Immature natural killer cell (primary cell): ENCODE measurements at regions not wholly inside any gene's neighbourhood (a gene's known extent, or its start where the extent isn't known, plus 50 kb on each side); places are given as distances from the start of the nearest gene placed in this dataset.

Source experiments
- DNase-seq, 3 donors: peaks; one replicate each; pipeline ENCODE4 v3.0.0; 2022; ENCODE audit warnings: mixed read lengths in 1 of 3
- H3K27ac Mint-ChIP-seq, 6 donors: one replicate each; pipeline ENCODE4 v1.8.0; 2020; ENCODE audit warnings: mixed read lengths in 6 of 6, mild to moderate bottlenecking in 5 of 6, inconsistent platforms in 4 of 6, moderate library complexity in 3 of 6
- H3K27me3 Mint-ChIP-seq, 3 donors: one replicate each; pipeline ENCODE4 v1.8.0; 2020 to 2021; ENCODE audit warnings: low read depth in 3 of 3, mild to moderate bottlenecking in 3 of 3, mixed read lengths in 3 of 3, moderate library complexity in 3 of 3, inconsistent platforms in 1 of 3
- H3K36me3 Mint-ChIP-seq, 3 donors: one replicate each; pipeline ENCODE4 v1.8.0; 2020; ENCODE audit warnings: mixed read lengths in 3 of 3, inconsistent platforms in 2 of 3, mild to moderate bottlenecking in 2 of 3
- H3K4me1 Mint-ChIP-seq, 2 donors: one replicate each; pipeline ENCODE4 v1.8.0; 2020; ENCODE audit warnings: inconsistent platforms in 2 of 2, mild to moderate bottlenecking in 2 of 2, mixed read lengths in 2 of 2, moderate library complexity in 1 of 2
- H3K4me3 Mint-ChIP-seq, 5 donors: one replicate each; pipeline ENCODE4 v1.8.0; 2020; ENCODE audit warnings: mild to moderate bottlenecking in 5 of 5, mixed read lengths in 5 of 5, inconsistent platforms in 3 of 5, moderate library complexity in 3 of 5
- H3K9me3 Mint-ChIP-seq, 6 donors: one replicate each; pipeline ENCODE4 v1.8.0; 2020; ENCODE audit warnings: mild to moderate bottlenecking in 6 of 6, mixed read lengths in 6 of 6, inconsistent platforms in 4 of 6, moderate library complexity in 3 of 6

DNA sequence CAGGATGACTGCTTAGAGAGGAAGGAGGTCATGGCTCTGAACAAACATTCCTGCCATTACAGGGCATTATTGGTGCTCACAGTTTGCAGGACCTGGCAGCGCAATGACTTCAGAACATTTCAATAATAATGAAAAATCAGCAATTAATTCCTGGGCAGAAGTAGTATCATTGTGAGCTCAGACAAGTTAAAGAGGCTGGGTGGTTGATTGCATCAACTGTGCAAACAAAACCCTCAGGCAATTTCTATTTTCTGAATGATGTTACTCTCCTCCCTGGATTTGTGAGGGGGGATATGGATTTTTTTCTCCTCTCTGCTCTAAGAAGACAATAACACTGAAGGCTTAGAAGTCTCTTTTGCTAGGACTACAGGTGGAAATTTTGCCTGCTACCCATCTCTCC lies 168.1 kb upstream of the TACR1 start:
- peaks cover 0 to 4% (median under 1%) of the 10 kb centered on the region in 3 donors for H3K27me3 Mint-ChIP-seq
- no peaks in the 10 kb centered on the region for H3K4me1 Mint-ChIP-seq
- no peak overlapping the region for H3K4me3 Mint-ChIP-seq
- no peaks in the 10 kb centered on the region for H3K36me3 Mint-ChIP-seq
- H3K27ac Mint-ChIP-seq: no peak overlapping the region
- no peak for DNase-seq
- peaks cover 0 to 29% (median 7%) of the 10 kb centered on the region in 6 donors for H3K9me3 Mint-ChIP-seq

DNA sequence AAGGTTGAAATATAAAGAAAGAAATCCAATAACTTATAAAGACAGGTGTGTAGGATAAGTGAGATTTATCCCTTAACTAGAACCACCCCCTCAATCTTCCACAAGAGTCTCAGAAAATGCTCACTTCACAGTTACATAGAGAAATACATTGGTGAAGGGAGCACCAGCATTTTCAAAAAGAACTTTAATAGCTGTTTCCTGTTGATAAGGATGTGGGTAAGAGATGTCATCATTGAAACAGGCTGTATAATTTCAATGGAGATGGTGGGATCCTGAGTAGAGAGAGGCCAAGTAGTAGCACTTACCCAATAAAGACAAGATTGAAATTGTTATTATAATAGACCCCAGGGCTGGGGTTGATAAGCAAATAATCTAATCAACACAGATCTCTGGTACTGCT lies 162.2 kb upstream of the TACR1 start:
- Mint-ChIP-seq H3K4me3 (no peak overlapping the region), H3K36me3 (no peaks in the 10 kb centered on the region), H3K27me3 (peaks cover 0 to 1% (median 0%) of the 10 kb centered on the region in 3 donors), H3K27ac (no peak overlapping the region), H3K9me3 (peaks cover 0 to 13% (median 2%) of the 10 kb centered on the region in 6 donors), H3K4me1 (no peaks in the 10 kb centered on the region)
- no peak for DNase-seq

DNA sequence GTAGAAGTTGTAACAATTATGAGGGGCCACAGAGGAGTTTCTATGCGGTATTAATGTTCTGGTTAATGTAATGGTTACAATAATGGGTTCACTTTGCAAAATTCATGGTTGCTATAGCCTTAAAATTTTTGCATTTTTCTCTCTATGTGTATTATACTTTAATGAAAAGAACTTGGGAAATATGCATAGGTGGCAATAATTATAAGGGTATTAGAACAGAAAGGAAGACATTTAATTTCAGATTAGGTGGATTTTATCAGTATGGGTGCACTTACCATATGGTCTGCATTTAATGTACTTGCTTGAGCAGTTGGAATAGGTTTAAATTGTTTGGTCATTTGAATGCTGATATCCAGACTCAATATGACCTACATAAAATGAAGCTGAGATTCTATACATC lies 161.6 kb upstream of the TACR1 start:
- DNase-seq: no peak
- H3K27ac Mint-ChIP-seq: no peak overlapping the region
- H3K4me1 Mint-ChIP-seq: no peaks in the 10 kb centered on the region
- peaks cover 0 to 11% (median 2%) of the 10 kb centered on the region in 6 donors for H3K9me3 Mint-ChIP-seq
- H3K4me3 Mint-ChIP-seq: no peak overlapping the region
- no peaks in the 10 kb centered on the region for H3K36me3 Mint-ChIP-seq
- H3K27me3 Mint-ChIP-seq: peaks cover 0 to 1% (median 0%) of the 10 kb centered on the region in 3 donors

DNA sequence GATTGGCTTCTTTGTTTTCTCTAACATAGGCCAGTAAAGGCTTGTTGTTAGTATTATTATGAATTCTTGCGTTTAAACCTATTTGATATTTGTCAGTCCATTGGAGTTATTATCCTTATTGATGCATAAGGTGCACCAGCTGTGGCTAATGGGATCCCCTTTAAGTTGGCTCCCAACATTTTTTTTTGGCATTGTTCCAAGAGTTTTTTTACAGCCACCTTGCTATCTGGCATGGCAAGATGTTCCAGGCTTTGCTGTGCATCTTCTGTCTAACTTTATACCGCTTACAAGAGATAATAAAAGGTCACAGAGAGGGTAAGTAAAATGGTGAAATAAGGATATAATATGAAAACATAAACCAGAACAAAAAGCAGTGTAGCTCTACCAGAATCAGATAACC lies 157.5 kb upstream of the TACR1 start:
- Mint-ChIP-seq H3K27me3 (peaks cover 0 to 2% (median 0%) of the 10 kb centered on the region in 3 donors), H3K9me3 (peaks cover 0 to 14% (median 2%) of the 10 kb centered on the region in 6 donors), H3K36me3 (no peaks in the 10 kb centered on the region), H3K4me3 (no peak overlapping the region), H3K27ac (no peak overlapping the region), H3K4me1 (no peaks in the 10 kb centered on the region)
- no peak for DNase-seq

DNA sequence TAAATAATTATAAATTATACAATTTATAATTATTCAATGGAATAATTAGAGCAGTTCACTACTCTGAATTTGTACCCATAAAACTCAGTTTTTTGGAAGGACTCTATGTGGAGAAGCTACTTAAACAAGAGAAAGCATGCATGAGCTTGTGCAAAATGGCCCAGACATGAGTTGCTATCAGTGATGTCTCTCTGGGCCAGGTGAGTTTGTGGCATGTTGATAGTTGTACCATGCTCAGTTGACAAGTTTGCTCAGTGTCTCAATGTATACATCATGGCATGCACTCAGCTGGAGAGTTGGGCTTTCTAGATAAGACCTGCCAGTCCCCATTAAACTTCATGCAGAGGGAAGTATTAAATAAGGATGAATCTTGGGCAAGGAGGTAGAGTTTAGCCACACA lies 153.8 kb upstream of the TACR1 start:
- peaks cover 0 to 2% (median 0%) of the 10 kb centered on the region in 3 donors for H3K27me3 Mint-ChIP-seq
- H3K36me3 Mint-ChIP-seq: no peaks in the 10 kb centered on the region
- H3K4me1 Mint-ChIP-seq: no peaks in the 10 kb centered on the region
- no peak overlapping the region for H3K4me3 Mint-ChIP-seq
- H3K9me3 Mint-ChIP-seq: peaks cover 2 to 17% (median 3%) of the 10 kb centered on the region in 6 donors
- no peak overlapping the region for H3K27ac Mint-ChIP-seq
- DNase-seq: no peak

DNA sequence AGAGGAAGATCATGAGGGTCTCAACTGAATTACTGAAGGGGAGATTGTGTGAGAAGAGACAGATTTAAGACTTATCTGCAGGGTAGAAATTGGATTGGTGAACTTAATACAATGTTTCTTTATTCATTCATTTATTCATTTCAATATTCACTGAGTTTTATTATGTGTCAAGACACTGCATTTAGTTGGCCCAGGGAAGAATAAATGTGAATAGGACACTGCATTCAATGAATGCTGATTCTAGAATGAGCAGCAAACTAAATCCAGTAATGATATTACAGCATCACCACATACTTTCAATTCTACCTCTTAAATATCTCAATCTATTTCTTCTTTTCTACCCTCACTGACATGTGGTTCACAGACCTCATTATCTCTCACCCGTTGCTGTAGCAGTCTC lies 149.0 kb upstream of the TACR1 start:
- H3K27ac Mint-ChIP-seq: no peak overlapping the region
- DNase-seq: no peak
- H3K36me3 Mint-ChIP-seq: no peaks in the 10 kb centered on the region
- no peaks in the 10 kb centered on the region for H3K4me1 Mint-ChIP-seq
- peaks cover 2 to 8% (median 3%) of the 10 kb centered on the region in 6 donors for H3K9me3 Mint-ChIP-seq
- no peak overlapping the region for H3K4me3 Mint-ChIP-seq
- peaks cover 0 to 2% (median 2%) of the 10 kb centered on the region in 3 donors for H3K27me3 Mint-ChIP-seq

DNA sequence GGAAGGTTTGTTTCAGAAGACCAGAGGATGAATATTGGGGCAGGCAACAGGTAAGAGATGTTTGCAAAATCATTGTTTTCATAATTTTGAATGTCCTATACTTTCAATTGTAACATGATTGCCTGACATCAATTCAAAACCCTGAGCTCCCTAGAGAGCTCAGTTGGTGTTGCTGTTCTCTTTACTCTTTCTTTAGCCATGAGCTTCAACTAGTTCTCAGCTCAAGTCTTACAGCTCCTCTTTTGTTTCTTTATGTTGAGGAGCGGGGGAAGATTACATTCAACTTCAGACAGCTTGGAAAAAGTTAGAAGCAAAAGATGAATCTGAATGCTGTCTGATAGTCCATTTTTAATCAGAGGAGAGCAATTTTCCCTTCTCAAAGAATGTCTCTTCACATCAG lies 144.8 kb upstream of the TACR1 start:
- no peak for DNase-seq
- Mint-ChIP-seq H3K9me3 (peaks cover 0 to 6% (median 0%) of the 10 kb centered on the region in 6 donors), H3K4me1 (no peaks in the 10 kb centered on the region), H3K4me3 (no peak overlapping the region), H3K36me3 (no peaks in the 10 kb centered on the region), H3K27me3 (peaks cover 0 to 5% (median 2%) of the 10 kb centered on the region in 3 donors), H3K27ac (no peak overlapping the region)

DNA sequence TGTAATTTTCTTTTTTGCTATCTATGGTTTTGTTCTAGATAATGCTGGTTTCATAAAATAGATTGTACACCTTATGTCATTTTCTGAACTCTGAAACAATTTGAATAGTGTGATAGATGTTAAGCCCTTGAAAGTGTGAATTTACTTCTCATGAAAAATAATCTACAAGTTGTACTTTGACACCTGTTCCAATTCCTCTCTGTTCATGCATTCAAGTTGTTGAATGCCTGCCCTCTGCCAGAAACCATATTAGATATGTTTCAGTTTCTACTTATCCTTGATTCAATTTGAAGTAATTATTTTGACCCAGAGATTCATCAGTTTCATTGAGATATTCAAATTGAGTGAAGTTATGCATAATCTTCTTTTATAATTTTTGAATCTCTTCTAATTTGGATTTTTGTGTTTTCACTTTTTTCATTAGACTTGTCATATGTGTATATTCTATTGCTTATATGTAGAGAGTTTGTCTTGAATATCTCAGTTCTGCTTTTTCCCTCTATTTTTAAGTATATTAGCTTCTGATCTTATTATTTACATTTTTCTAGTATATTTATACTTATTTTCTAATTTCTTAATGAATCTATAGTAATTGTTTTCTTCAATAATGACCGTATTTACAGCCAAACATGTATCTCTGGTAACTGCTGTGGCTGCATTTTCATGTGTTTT lies 143.3 kb upstream of the TACR1 start:
- no peak for DNase-seq
- Mint-ChIP-seq H3K27me3 (peaks cover 0 to 8% (median 2%) of the 10 kb centered on the region in 3 donors), H3K4me3 (no peak overlapping the region), H3K9me3 (peaks cover 0 to 6% (median 0%) of the 10 kb centered on the region in 6 donors), H3K4me1 (no peaks in the 10 kb centered on the region), H3K36me3 (no peaks in the 10 kb centered on the region), H3K27ac (no peak overlapping the region)

DNA sequence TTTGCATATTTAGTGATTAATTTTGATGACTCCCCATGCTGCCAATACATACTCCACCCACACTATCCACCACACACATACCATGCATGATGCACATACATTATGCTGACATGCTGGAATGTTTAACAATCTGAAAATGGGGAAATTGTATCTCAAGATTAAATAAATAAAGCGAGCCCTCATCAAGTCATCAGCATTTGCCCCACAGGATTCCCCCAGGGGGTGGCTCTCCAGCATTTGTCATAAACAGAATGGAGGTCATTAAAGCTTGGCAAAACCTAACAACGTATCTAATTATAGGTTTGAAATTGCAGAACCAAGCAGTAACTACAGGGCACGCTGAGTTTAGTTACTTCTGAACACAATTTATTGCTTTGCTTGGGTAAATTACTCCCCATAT lies 141.2 kb upstream of the TACR1 start:
- no peaks in the 10 kb centered on the region for H3K4me1 Mint-ChIP-seq
- peaks cover 0 to 12% (median 0%) of the 10 kb centered on the region in 3 donors for H3K27me3 Mint-ChIP-seq
- H3K36me3 Mint-ChIP-seq: no peaks in the 10 kb centered on the region
- DNase-seq: no peak
- no peak overlapping the region for H3K27ac Mint-ChIP-seq
- H3K9me3 Mint-ChIP-seq: peaks cover 0 to 4% (median 0%) of the 10 kb centered on the region in 6 donors
- no peak overlapping the region for H3K4me3 Mint-ChIP-seq

DNA sequence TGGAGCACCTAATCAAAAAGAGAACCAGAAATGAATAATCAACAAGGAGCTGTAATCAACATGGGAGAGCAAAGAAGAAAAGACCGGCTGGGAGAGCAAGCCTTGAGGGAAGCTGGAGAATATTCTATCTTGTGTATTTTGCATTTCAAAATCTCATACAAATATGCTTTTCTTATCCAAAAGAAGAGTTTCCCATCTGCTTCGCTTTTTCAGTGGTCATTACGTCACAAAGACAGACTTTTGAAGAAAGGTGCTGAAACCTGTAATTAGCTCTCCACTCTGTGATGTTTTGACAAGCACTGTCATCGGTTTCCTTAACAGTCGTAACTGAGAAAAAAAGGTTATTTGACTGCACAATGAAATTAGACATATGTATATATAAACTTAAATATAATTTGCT lies 139.1 kb upstream of the TACR1 start:
- Mint-ChIP-seq H3K27me3 (peaks cover 0 to 10% (median 2%) of the 10 kb centered on the region in 3 donors), H3K36me3 (no peaks in the 10 kb centered on the region), H3K27ac (no peak overlapping the region), H3K4me1 (no peaks in the 10 kb centered on the region), H3K4me3 (no peak overlapping the region), H3K9me3 (peaks cover 0 to 2% (median 0%) of the 10 kb centered on the region in 6 donors)
- DNase-seq: no peak

DNA sequence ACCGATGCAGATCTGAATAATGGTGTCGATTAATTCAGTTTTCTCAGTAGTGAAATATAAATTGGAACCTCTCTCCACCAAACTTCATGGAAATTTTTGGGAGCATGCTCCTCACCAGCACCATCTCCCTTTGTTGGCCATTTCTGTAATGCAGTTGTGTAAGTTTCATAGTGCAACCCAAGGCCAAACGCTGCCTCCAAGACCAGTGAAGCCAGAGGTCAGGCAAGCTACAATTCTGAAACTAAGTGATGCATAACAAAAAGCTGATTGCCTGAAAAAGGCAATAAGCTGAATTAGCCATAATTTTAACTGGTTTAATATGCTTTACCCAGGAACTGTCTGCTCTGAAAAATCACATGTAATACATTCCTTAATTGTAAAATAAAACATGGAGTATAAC lies 138.3 kb upstream of the TACR1 start:
- Mint-ChIP-seq H3K36me3 (no peaks in the 10 kb centered on the region), H3K4me3 (no peak overlapping the region), H3K4me1 (no peaks in the 10 kb centered on the region), H3K27me3 (peaks cover 0 to 10% (median 2%) of the 10 kb centered on the region in 3 donors), H3K9me3 (peaks cover 0 to 2% (median 0%) of the 10 kb centered on the region in 6 donors), H3K27ac (no peak overlapping the region)
- no peak for DNase-seq

DNA sequence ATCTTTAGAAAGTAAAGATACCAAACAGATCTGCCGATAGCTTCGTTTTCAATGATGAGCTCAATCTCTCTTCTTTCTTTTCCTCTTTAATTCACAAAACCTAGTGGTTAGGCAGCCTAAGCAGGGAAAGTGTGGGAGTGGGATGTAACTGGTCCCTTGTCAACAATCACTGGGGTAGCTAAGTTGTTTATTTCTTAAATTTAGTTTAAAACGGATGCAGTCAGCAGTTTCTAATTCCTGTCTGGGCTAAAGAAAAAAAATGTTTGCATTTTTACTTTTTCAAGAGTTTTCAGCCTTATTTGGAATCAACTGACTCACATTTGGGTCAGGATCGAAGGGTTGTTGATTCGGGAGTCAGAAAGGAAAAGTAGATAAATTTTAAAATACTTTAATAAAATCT lies 137.7 kb upstream of the TACR1 start:
- no peak for DNase-seq
- Mint-ChIP-seq H3K4me1 (no peaks in the 10 kb centered on the region), H3K27ac (no peak overlapping the region), H3K9me3 (peaks cover 0 to 2% (median 0%) of the 10 kb centered on the region in 6 donors), H3K36me3 (no peaks in the 10 kb centered on the region), H3K4me3 (no peak overlapping the region), H3K27me3 (peaks cover 0 to 7% (median 2%) of the 10 kb centered on the region in 3 donors)

DNA sequence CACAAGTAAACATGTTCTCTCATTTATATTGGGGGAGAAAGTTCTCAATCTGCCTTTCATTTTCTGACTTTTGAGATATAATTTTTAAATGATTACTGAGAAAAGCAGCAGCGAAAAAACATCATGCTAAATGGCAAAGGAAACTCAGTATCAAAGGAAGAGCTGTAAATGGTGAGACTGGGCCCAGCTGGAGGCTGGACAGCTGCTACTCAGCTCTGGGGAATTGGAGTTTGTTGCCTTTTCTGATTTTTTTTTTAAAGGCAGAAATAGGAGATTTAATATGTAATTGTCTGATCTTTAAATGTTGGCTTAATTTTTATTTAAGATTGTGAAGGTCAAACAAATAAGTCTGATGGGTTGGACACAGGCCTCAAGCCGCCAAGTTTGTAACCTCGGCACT lies 137.1 kb upstream of the TACR1 start:
- H3K4me3 Mint-ChIP-seq: no peak overlapping the region
- no peak overlapping the region for H3K27ac Mint-ChIP-seq
- no peak for DNase-seq
- peaks cover 0 to 2% (median 0%) of the 10 kb centered on the region in 6 donors for H3K9me3 Mint-ChIP-seq
- H3K36me3 Mint-ChIP-seq: no peaks in the 10 kb centered on the region
- H3K27me3 Mint-ChIP-seq: peaks cover 0 to 6% (median 2%) of the 10 kb centered on the region in 3 donors
- H3K4me1 Mint-ChIP-seq: no peaks in the 10 kb centered on the region

DNA sequence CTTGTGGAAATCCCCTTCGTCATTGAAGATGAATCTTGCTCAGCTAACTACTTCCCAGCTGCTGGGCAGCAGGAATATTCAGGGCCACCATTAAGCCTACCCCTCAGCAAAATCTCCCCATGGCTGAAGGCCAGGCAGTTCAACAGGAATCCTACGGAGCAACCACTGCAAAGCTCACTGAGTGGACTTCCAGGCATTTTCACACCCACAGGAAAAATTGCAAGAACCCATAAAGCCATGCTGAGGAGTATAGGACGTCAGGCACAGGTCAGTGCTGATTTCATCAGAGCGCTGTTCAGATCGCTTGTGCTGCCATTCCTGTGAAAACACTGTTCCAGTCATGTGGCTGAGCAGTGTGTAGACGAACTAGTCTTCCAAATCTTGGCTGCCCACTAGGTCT lies 134.8 kb upstream of the TACR1 start:
- Mint-ChIP-seq H3K27ac (no peak overlapping the region), H3K4me1 (no peaks in the 10 kb centered on the region), H3K36me3 (no peaks in the 10 kb centered on the region)

DNA sequence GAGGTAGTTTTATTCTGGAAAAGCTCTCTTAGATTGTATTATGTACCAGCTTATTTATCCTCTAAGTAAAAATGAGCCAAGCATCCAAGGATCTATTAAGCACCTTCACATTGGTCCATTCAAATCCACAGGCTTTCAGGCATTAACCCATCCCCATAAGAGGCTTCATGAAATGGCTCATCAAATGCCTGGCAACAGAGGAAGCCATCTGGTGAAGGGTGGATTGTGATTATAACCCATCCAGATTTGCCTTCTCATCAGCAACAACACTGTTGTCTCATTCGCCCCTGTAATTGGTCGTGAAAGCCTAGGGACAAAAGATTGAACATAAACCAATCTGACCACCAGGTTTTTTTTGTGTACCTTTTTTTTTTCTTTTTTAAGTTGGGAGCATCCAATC lies 134.3 kb upstream of the TACR1 start:
- Mint-ChIP-seq H3K27me3 (peaks cover 0 to 5% (median 2%) of the 10 kb centered on the region in 3 donors), H3K4me3 (no peak overlapping the region), H3K9me3 (no peaks in the 10 kb centered on the region), H3K36me3 (no peaks in the 10 kb centered on the region), H3K4me1 (no peaks in the 10 kb centered on the region), H3K27ac (no peak overlapping the region)
- no peak for DNase-seq

More for the DNA sequence above, 134.8 kb upstream of the TACR1 start:
- Mint-ChIP-seq H3K9me3 (no peaks in the 10 kb centered on the region), H3K4me3 (no peak overlapping the region), H3K27me3 (peaks cover 0 to 6% (median 2%) of the 10 kb centered on the region in 3 donors)
- DNase-seq: no peak
